Parathyroid adenoma (tissue), 2 donors: ENCODE measurements at regions not wholly inside any gene's neighbourhood (a gene's known extent, or its start where the extent isn't known, plus 50 kb on each side); places are given as distances from the start of the nearest gene placed in this dataset.

ENCODE experiments used
- H2AFZ ChIP-seq: fragments of 300-600 bp; sonication (generic); one replicate; pipeline ENCODE4 v1.7.0; 2017; ENCODE audit warnings: antibody characterized with exemption, mild to moderate bottlenecking
- H3K27ac ChIP-seq: fragments of 300-600 bp; sonication (generic); one replicate; pipeline ENCODE4 v1.7.0; 2017
- H3K27me3 ChIP-seq: fragments of 300-600 bp; sonication (generic); one replicate; pipeline ENCODE4 v1.7.0; 2017; ENCODE audit warnings: low read length; ENCODE audit not compliant: control insufficient read depth, insufficient read depth
- H3K36me3 ChIP-seq: fragments of 300-600 bp; sonication (generic); one replicate; pipeline ENCODE4 v1.7.0; 2017; ENCODE audit warnings: low read length; ENCODE audit not compliant: control insufficient read depth, insufficient read depth
- H3K4me1 ChIP-seq: fragments of 300-600 bp; sonication (generic); one replicate; pipeline ENCODE4 v1.7.0; 2017; ENCODE audit warnings: control low read depth
- H3K4me2 ChIP-seq: fragments of 300-600 bp; sonication (generic); one replicate; pipeline ENCODE4 v1.7.0; 2017; ENCODE audit warnings: low read length
- H3K4me3 ChIP-seq: fragments of 300-600 bp; sonication (generic); one replicate; pipeline ENCODE4 v1.7.0; 2017; ENCODE audit warnings: low read depth, low read length
- H3K79me2 ChIP-seq: fragments of 300-600 bp; sonication (generic); one replicate; pipeline ENCODE4 v1.7.0; 2017; ENCODE audit warnings: control low read depth
- H3K9ac ChIP-seq: fragments of 300-600 bp; sonication (generic); one replicate; pipeline ENCODE4 v1.7.0; 2017; ENCODE audit warnings: mild to moderate bottlenecking
- H3K9me3 ChIP-seq: fragments of 300-600 bp; sonication (generic); one replicate; pipeline ENCODE4 v1.7.0; 2017; ENCODE audit warnings: low read length; ENCODE audit not compliant: control insufficient read depth
- CTCF ChIP-seq: fragments of 300-600 bp; sonication (generic); IDR thresholded peaks from one replicate; pipeline ENCODE4 v1.7.0; 2017; ENCODE audit warnings: antibody characterized with exemption, mild to moderate bottlenecking
- donor health status: primary hyperparathyroidism.

GRCh38 chr10:44306147-44306710, 78.7 kb downstream of the CXCL12 start:
- no peaks in the 10 kb centered on the region for H3K27me3 ChIP-seq
- H3K36me3 ChIP-seq: no peaks in the 10 kb centered on the region
- H2AFZ ChIP-seq: peak overlapping the region; percentile 44
- no peak overlapping the region for H3K4me3 ChIP-seq
- no peak for TF ChIP-seq CTCF
- H3K9ac ChIP-seq: no peak overlapping the region
- H3K4me1 ChIP-seq: peaks cover 50% of the 10 kb centered on the region
- H3K4me2 ChIP-seq: no peak overlapping the region
- no peaks in the 10 kb centered on the region for H3K9me3 ChIP-seq
- H3K79me2 ChIP-seq: no peaks in the 10 kb centered on the region
- H3K27ac ChIP-seq: no peak overlapping the region

- H3K36me3 ChIP-seq: no peaks in the 10 kb centered on the region
- H3K9ac ChIP-seq: no peak overlapping the region
- H3K4me2 ChIP-seq: peak overlapping the region; percentile 10
- H2AFZ ChIP-seq: peak overlapping the region; percentile 81
- no peaks in the 10 kb centered on the region for H3K79me2 ChIP-seq
- no peak for TF ChIP-seq CTCF
- H3K27me3 ChIP-seq: no peaks in the 10 kb centered on the region
- peaks cover 28% of the 10 kb centered on the region for H3K4me1 ChIP-seq
- peak overlapping the region; percentile 83 for H3K27ac ChIP-seq
- no peaks in the 10 kb centered on the region for H3K9me3 ChIP-seq
- peak overlapping the region; percentile 4 for H3K4me3 ChIP-seq
Observed at GRCh38 chr10:44301781-44302355, 83.0 kb downstream of the CXCL12 start.

GRCh38 chr10:44300666-44301649, 83.9 kb downstream of the CXCL12 start:
- Histone ChIP-seq H3K36me3 (no peaks in the 10 kb centered on the region), H3K9ac (no peak overlapping the region), H3K27ac (peak overlapping the region; percentile 83), H3K79me2 (no peaks in the 10 kb centered on the region), H3K4me1 (peaks cover 21% of the 10 kb centered on the region), H3K4me3 (peak overlapping the region; percentile 4), H2AFZ (peak overlapping the region; percentile 81), H3K4me2 (peak overlapping the region; percentile 5), H3K9me3 (no peaks in the 10 kb centered on the region), H3K27me3 (no peaks in the 10 kb centered on the region)
- TF ChIP-seq CTCF: no peak

GRCh38 chr10:44298713-44299112, 86.2 kb downstream of the CXCL12 start:
- peaks cover 20% of the 10 kb centered on the region for H3K4me1 ChIP-seq
- H3K4me2 ChIP-seq: no peak overlapping the region
- H3K27me3 ChIP-seq: no peaks in the 10 kb centered on the region
- H3K27ac ChIP-seq: no peak overlapping the region
- no peak overlapping the region for H3K4me3 ChIP-seq
- no peak overlapping the region for H3K9ac ChIP-seq
- no peak for TF ChIP-seq CTCF
- H3K9me3 ChIP-seq: no peaks in the 10 kb centered on the region
- H3K79me2 ChIP-seq: no peaks in the 10 kb centered on the region
- no peak overlapping the region for H2AFZ ChIP-seq
- H3K36me3 ChIP-seq: no peaks in the 10 kb centered on the region
